A549 (cell line): ENCODE measurements at regions not wholly inside any gene's neighbourhood (a gene's known extent, or its start where the extent isn't known, plus 50 kb on each side); places are given as distances from the start of the nearest gene placed in this dataset.

Experiments
- ATAC-seq, 2 experiments: fragments of 200-7000 bp in 1 of 2; fragments of >200 bp in 1 of 2; cut with Nextera tagmentation in 1 of 2; cut with Tn5 transposase in 1 of 2; 3 replicates each; pipeline versions ENCODE4 v1.8.0 to v1.9.1; 2018 to 2020; ENCODE audit warnings: mild to moderate bottlenecking in 1 of 2, moderate library complexity in 1 of 2
- CTCF ChIA-PET: fragments of 300-600 bp; sonication (Branson Sonifier 250); formaldehyde crosslinking; extraction: SDS; loops from one replicate; lab custom pipeline; 2021; ENCODE audit warnings: antibody characterized with exemption, inconsistent platforms; lab: Yijun Ruan, JAX
- POLR2A ChIA-PET: fragments of 350-600 bp; formaldehyde crosslinking; extraction: SDS; loops from one replicate; lab custom pipeline; 2021; ENCODE audit warnings: antibody characterized with exemption, inconsistent platforms; lab: Yijun Ruan, JAX
- DNase-seq, 2 experiments: peaks; one replicate each; pipeline versions ENCODE4 v3.0.0 to v3.0.0-alpha.2; 2011 to 2016; ENCODE audit warnings: low read depth in 1 of 2, low spot score in 1 of 2
- FAIRE-seq: peaks from 2 replicates; lab custom pipeline; 2011; peaks lifted over from hg19 to GRCh38; lab: Jason Lieb, UNC
- H3K27ac ChIP-seq, 2 experiments: fragments of >200 bp; sonication (Bioruptor Twin); formaldehyde crosslinking; 3 replicates each; pipeline ENCODE4 v1.5.1; 2016 to 2017
- H3K4me1 ChIP-seq: fragments of >200 bp; sonication (Bioruptor Twin); formaldehyde crosslinking; 3 replicates; pipeline ENCODE4 v1.6.1; 2016
- H3K4me2 ChIP-seq: fragments of >200 bp; sonication (Bioruptor Twin); formaldehyde crosslinking; 3 replicates; pipeline ENCODE4 v1.6.1; 2016
- H3K4me3 ChIP-seq: fragments of >200 bp; sonication (Bioruptor Twin); formaldehyde crosslinking; 3 replicates; pipeline ENCODE4 v1.5.1; 2016
- H3K9me3 ChIP-seq: fragments of >200 bp; sonication (Bioruptor Twin); formaldehyde crosslinking; 3 replicates; pipeline ENCODE4 v1.6.1; 2016
- BCL3 ChIP-seq: fragments of >200 bp; sonication (Bioruptor Twin); formaldehyde crosslinking; IDR thresholded peaks from 3 replicates; pipeline ENCODE4 v1.6.1; 2016
- CHD4 ChIP-seq: fragments of 200-600 bp; sonication (generic); IDR thresholded peaks from 2 replicates; pipeline ENCODE4 v1.6.1; 2016; ENCODE audit warnings: antibody characterized with exemption, mild to moderate bottlenecking, borderline replicate concordance
- CTCF ChIP-seq: fragments of >200 bp; sonication (Bioruptor Twin); formaldehyde crosslinking; IDR thresholded peaks from 3 replicates; pipeline ENCODE4 v1.5.1; 2016
- EHF ChIP-seq: fragments of 250-450 bp; sonication (Bioruptor Pico); IDR thresholded peaks from 2 replicates; pipeline ENCODE4 v1.5.0; 2020; ENCODE audit warnings: mild to moderate bottlenecking
- EHMT2 ChIP-seq: fragments of 200-600 bp; sonication (generic); IDR thresholded peaks from 2 replicates; pipeline ENCODE4 v1.6.1; 2016; ENCODE audit warnings: antibody characterized with exemption, low read depth, mild to moderate bottlenecking, moderate library complexity
- ESRRA ChIP-seq: fragments of 150-350 bp; IDR thresholded peaks from 2 replicates; pipeline ENCODE4 v1.6.1; 2014; ENCODE audit warnings: mild to moderate bottlenecking, low read length, borderline replicate concordance
- FOSL2 ChIP-seq, 2 experiments: fragments of 450-650 bp in 1 of 2; fragments of >200 bp in 1 of 2; sonication (Bioruptor Twin) in 1 of 2; formaldehyde crosslinking; IDR thresholded peaks; 2 replicates each; pipeline versions ENCODE4 v1.5.0 to v1.6.1; 2016 to 2020; ENCODE audit warnings: mild to moderate bottlenecking in 1 of 2, moderate library complexity in 1 of 2
- FOXS1 ChIP-seq: fragments of 250-450 bp; sonication (Bioruptor Pico); IDR thresholded peaks from 2 replicates; pipeline ENCODE4 v1.5.0; 2020; ENCODE audit warnings: mild to moderate bottlenecking, moderate library complexity
- HES2 ChIP-seq: fragments of >200 bp; sonication (Bioruptor Twin); formaldehyde crosslinking; IDR thresholded peaks from 2 replicates; pipeline ENCODE4 v1.6.1; 2016
- HEYL ChIP-seq: fragments of 250-450 bp; sonication (Bioruptor Pico); IDR thresholded peaks from 2 replicates; pipeline ENCODE4 v1.8.0; 2021; ENCODE audit warnings: mild to moderate bottlenecking, moderate library complexity
- KDM1A ChIP-seq: fragments of 200-600 bp; sonication (generic); IDR thresholded peaks from 2 replicates; pipeline ENCODE4 v1.6.1; 2016; ENCODE audit warnings: low read depth, mild to moderate bottlenecking
- KDM5A ChIP-seq: fragments of 200-600 bp; sonication (generic); IDR thresholded peaks from 2 replicates; pipeline ENCODE4 v1.6.1; 2016; ENCODE audit warnings: antibody characterized with exemption, mild to moderate bottlenecking
- MAFK ChIP-seq: fragments of 450-650 bp; IDR thresholded peaks from 2 replicates; pipeline ENCODE4 v1.6.1; 2014; ENCODE audit not compliant: partially characterized antibody
- MYC ChIP-seq: IDR thresholded peaks from 2 replicates; pipeline ENCODE4 v1.6.1; 2012; ENCODE audit warnings: mild to moderate bottlenecking, inconsistent platforms, low read length, improper control_type of control experiment, borderline replicate concordance
- NFE2L2 ChIP-seq: fragments of 150-350 bp; conservative IDR thresholded peaks from 2 replicates; pipeline ENCODE4 v1.6.1; 2014; ENCODE audit warnings: low read length
- POLR2AphosphoS2 ChIP-seq: conservative IDR thresholded peaks from 2 replicates; pipeline ENCODE4 v1.6.1; 2012; ENCODE audit warnings: low read length, improper control_type of control experiment, inconsistent platforms
- RAD21 ChIP-seq, 2 experiments: fragments of >200 bp in 1 of 2; sonication (Bioruptor Twin) in 1 of 2; formaldehyde crosslinking in 1 of 2; IDR thresholded peaks in 1 of 2; conservative IDR thresholded peaks in 1 of 2; 2 replicates in 1 of 2; 3 replicates in 1 of 2; pipeline ENCODE4 v1.6.1; 2012 to 2018; ENCODE audit warnings: inconsistent platforms in 1 of 2
- TP53 ChIP-seq: fragments of 250-450 bp; sonication (Bioruptor Pico); IDR thresholded peaks from 2 replicates; pipeline ENCODE4 v1.5.0; 2021; ENCODE audit warnings: mild to moderate bottlenecking, moderate library complexity
- USF2 ChIP-seq: fragments of 450-650 bp; IDR thresholded peaks from 2 replicates; pipeline ENCODE4 v1.6.1; 2014; ENCODE audit warnings: antibody characterized with exemption
- ZC3H11A ChIP-seq: fragments of 450-650 bp; IDR thresholded peaks from 2 replicates; pipeline ENCODE4 v1.6.1; 2014; ENCODE audit warnings: antibody characterized with exemption, mild to moderate bottlenecking
- ZFP36 ChIP-seq: fragments of 450-650 bp; IDR thresholded peaks from 2 replicates; pipeline ENCODE4 v1.6.1; 2014; ENCODE audit warnings: borderline replicate concordance; ENCODE audit not compliant: partially characterized antibody
- ZNF302 ChIP-seq: fragments of 250-450 bp; sonication (Bioruptor Pico); IDR thresholded peaks from 2 replicates; pipeline ENCODE4 v1.9.0; 2021; ENCODE audit warnings: inconsistent platforms, mild to moderate bottlenecking, moderate library complexity
- WGBS: methylation state at CpG from one replicate; pipeline ENCODE4 v1.1.6; 2017; ENCODE audit errors: missing lambda C conversion rate; 5-methylcytosine and 5-hydroxymethylcytosine counted together

GRCh38 chr6:128759901-128760300 is 123.0 kb upstream of the LAMA2 start:
- FAIRE-seq (no peak), ATAC-seq (no peak)
- H3K9me3 ChIP-seq: no peaks in the 10 kb centered on the region
- ChIA-PET POLR2A (no interaction called here), CTCF (interaction anchor here (1.6 kb wide), 1 partner anchor 10 kb away, joined by 3 read pairs; no protein-coding TSS in a partner anchor)
- no peak overlapping the region for H3K4me2 ChIP-seq
- no peak overlapping the region for H3K27ac ChIP-seq
- no peak overlapping the region for H3K4me3 ChIP-seq
- TF ChIP-seq MYC (no peak), RAD21 (conservative IDR thresholded peaks at IDR 0.05 in 1 of 2, IDR thresholded peaks at IDR 0.05 in 1 of 2) (no peak), EHF (CRISPR knock-in tag) (no peak), POLR2AphosphoS2 (no peak), BCL3 (no peak), CHD4 (no peak), EHMT2 (no peak), ZC3H11A (no peak), USF2 (no peak), MAFK (no peak), HEYL (CRISPR knock-in tag) (no peak), CTCF (no peak)
- TF ChIP-seq, all 56 proteins: peak for 0
- no peaks in the 10 kb centered on the region for H3K4me1 ChIP-seq
- DNase-seq: no peak
- WGBS: 40% methylated on average over 1 of the region's 3 CpGs

- H3K27ac ChIP-seq: no peak overlapping the region
- CTCF ChIA-PET: interaction anchor here (1.6 kb wide), 1 partner anchor 10 kb away, joined by 3 read pairs; no protein-coding TSS in a partner anchor
- POLR2A ChIA-PET: no interaction called here
- no peak overlapping the region for H3K4me3 ChIP-seq
- FAIRE-seq (no peak), ATAC-seq (no peak), DNase-seq (no peak)
- TF ChIP-seq FOXS1 (CRISPR knock-in tag) (no peak), ZFP36 (no peak), ESRRA (no peak), ZNF302 (CRISPR knock-in tag) (no peak), KDM1A (no peak), FOSL2 (IDR thresholded peaks at IDR 0.05) (no peak), FOSL2 (CRISPR knock-in tag; IDR thresholded peaks at IDR 0.05) (no peak), KDM5A (no peak)
- H3K4me2 ChIP-seq: no peak overlapping the region
- no peaks in the 10 kb centered on the region for H3K9me3 ChIP-seq
- H3K4me1 ChIP-seq: no peaks in the 10 kb centered on the region
Measured at GRCh38 chr6:128759447-128759846, 123.5 kb upstream of the LAMA2 start.

GRCh38 chr6:128757961-128758360 is 125.0 kb upstream of the LAMA2 start:
- H3K4me3 ChIP-seq: no peak overlapping the region
- CTCF ChIA-PET: interaction anchor here (0.6 kb wide), 1 partner anchor 1715 kb away, joined by 3 read pairs; no protein-coding TSS in a partner anchor
- no peak for FAIRE-seq
- TF ChIP-seq NFE2L2 (no peak), TP53 (no peak), HES2 (no peak), HEYL (CRISPR knock-in tag) (no peak)
- TF ChIP-seq, all 56 proteins: peak for 0
- DNase-seq (no peak), ATAC-seq (no peak)
- Histone ChIP-seq H3K4me2 (no peak overlapping the region), H3K9me3 (no peaks in the 10 kb centered on the region), H3K27ac (no peak overlapping the region), H3K4me1 (no peaks in the 10 kb centered on the region)
- POLR2A ChIA-PET: no interaction called here
